Left cardiac atrium (tissue), 4 donors: ENCODE measurements at regions not wholly inside any gene's neighbourhood (a gene's known extent, or its start where the extent isn't known, plus 50 kb on each side); places are given as distances from the start of the nearest gene placed in this dataset.

ENCODE experiments used
- ATAC-seq, 2 donors: fragments of 200-7000 bp; cut with Tn5 transposase; one replicate each; pipeline ENCODE4 v1.9.1; 2020; ENCODE audit warnings: mild to moderate bottlenecking in 2 of 2, moderate library complexity in 2 of 2
- DNase-seq: peaks from one replicate; pipeline ENCODE4 v3.0.0-alpha.2; 2020
- intact Hi-C, 2 donors: fragments of 100-400 bp; cut with DNase I; formaldehyde crosslinking; loops; one replicate each; pipeline versions ENCODE4 v1.14.1 to v1.15.1; 2022 to 2023
- donor health status: DM: no; HTN: yes; CAD: no.
- donor health status: DM: no; HTN: yes; CAD: no; lungs with severe emphysema.
- donor health status: DM: yes; HTN: yes; CAD: no.
- donor health status: Dilated cardiomyopathy.

DNA sequence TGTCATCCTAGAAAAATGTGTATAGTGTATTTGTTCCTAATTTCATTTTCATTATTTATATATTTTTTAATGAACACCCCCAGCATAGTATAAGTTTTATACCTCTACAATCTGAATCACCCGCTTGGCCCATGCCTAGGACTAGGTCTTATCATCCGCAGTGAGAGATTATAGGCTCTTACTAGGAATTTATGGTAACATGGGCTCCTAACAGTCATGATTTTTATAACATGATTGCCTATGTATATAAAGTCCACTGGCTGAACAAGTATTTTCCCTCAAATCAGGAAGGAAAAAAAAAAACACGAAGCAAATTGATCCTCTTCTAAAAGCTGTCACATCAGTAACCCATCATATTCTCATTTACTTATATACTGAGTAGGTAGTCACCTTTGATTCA lies 666.1 kb upstream of the NRXN1 start:
- intact Hi-C loops = no loop called here
- ATAC-seq = no peak
- no peak for DNase-seq

DNA sequence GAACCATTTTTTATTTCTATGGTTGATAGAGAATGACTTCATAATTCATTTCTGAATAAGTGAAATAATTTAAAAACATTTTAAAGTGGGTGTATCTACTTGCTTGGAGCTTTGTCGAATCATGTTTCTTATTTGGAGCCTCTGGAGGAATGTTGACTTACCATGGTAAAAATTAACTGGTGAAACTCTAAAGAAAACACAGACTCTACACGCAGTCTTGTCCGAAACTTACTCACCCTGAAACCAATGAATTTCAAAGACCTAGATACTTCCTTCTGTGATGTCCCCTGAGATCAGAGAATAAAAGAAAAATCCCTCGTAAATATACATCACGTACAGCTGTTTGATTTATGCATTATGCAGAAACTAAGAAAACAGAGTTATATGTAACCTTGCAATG lies 665.2 kb upstream of the NRXN1 start:
- ATAC-seq (no peak), DNase-seq (no peak)
- intact Hi-C loops = no loop called here

DNA sequence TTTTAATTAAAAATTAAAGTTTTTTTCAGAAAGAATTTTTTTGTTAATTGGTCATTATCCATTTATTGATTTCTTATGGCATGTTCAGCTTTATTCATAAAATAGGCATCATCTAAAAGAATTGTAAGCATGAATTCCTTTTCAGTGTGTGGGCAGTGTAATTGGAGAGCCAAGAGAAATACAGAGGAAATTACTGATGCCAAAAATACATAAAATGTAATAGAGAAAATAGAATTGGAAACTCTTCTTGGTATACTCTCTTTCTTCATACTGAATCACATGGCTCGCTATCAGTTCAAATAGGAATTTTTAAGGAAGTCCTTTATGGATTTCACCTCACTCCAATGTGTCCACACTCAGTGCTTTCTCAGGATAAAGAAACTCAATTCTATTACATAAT lies 663.6 kb upstream of the NRXN1 start:
- no peak for DNase-seq
- ATAC-seq = no peak
- intact Hi-C loops = no loop called here

DNA sequence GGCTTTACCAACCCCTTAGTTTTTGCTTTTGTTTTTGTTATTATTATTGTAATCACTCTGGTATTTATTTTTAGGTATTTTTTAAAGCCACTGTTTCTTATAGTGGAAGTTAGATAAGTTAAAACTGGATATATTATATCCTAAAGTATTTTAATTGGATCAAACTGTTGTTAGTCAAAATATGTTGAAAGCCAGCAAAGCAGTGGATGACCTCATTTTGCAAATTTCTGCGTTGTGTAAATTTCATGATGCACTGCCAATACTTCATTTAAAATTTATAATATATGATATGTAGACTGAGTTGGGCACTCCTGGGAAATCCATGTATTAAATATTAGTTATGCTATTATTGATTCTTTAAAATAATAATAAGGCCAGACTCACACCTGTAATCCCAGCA lies 661.7 kb upstream of the NRXN1 start:
- no peak for DNase-seq
- ATAC-seq = no peak
- intact Hi-C loops = no loop called here

DNA sequence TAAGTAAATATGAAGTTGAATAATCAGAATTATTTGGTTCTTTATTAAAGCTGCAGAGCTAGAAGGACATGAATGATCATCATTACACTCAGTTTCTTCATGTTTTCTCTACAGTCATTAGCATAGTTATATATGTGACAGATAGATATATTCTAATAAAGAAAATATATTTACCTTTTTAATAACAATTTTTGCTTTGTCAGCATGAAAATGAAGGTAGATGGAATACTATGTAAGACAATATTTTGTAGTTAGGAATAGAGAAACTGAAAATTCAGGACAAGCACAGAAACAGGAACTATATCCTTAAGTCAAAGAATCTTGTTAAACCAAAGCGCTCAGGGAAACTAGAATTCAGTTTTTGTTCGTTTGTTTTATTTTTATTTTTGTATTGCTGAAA lies 649.9 kb upstream of the NRXN1 start:
- intact Hi-C loops = no loop called here
- ATAC-seq (no peak), DNase-seq (no peak)

DNA sequence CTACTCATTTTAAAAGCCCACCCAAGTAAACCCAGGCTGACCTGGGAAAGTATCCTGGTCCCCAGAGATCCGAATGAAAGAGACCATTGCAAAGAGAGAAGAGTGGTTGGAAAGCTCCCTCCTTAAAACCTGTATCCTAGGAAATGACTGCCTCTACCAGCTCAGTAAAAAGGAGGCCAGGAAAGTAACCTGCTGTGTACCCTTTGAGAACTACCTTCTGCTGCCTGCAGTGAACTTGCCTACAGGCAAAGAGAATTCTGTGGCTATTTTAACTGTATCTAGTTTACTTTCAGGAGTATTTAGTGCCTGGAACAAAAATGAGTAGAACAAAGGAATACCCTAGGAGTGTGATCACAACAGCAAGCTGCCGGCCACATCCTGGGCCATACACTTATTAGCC lies 641.7 kb upstream of the NRXN1 start:
- ATAC-seq (no peak), DNase-seq (no peak)
- intact Hi-C loops = no loop called here

DNA sequence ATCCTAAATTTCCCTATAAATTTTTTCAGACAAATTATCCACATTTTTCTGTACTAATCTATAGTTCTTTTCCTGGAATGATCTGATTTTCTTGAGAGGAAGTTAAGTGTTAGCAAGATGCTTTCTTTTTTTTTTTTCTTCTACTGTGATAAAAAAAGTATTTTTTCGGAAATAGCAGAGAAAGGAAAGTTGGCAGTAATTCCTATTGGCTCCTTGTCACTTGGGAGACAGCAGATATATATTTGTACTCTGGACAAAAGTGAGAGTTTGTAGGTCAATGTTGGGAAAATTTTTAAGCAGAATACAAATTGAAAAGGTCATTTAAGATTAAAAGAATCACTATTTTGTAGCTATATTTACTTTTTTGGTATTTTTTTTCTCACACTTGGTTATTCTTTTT lies 635.7 kb upstream of the NRXN1 start:
- DNase-seq (no peak), ATAC-seq (no peak)
- intact Hi-C loops = no loop called here

DNA sequence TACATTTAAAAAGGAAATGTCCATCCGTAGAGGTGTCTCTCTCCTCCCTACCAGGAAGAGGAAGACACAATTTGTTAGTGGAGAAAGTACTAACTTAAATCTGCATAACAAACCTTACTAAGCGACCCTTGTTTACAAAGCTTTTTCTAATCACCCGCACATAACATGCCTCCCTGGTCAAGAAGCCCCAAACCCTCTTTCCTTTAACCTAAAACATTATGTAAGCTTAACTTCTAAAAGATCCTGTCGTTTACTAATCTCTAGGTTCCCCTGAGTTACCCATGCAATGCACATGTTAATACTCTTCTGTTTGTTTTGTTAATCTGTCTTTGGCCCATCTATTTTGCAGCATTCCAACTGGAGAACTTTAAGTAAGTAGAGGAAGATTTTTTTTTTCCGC lies 630.3 kb upstream of the NRXN1 start:
- no peak for DNase-seq
- intact Hi-C loops = no loop called here
- no peak for ATAC-seq

DNA sequence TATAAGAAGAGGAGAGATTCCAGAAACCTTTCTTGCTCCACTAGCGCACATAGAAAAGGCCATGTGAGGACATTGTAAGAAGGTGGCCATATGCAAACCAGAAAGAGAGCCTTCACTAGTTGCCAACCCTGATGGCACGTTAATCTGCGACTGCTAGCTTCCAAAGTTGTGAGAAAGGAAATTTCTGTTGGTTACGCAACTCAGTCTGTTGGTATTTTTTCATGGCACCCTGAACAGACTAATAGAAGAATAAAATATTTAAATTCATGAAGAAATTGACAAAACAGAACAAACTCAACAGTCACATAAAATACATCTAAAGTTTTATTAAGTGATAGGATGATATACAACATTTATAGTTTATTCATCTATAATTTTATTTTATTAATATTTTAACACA lies 625.9 kb upstream of the NRXN1 start:
- ATAC-seq (no peak), DNase-seq (no peak)
- intact Hi-C loops = no loop called here

DNA sequence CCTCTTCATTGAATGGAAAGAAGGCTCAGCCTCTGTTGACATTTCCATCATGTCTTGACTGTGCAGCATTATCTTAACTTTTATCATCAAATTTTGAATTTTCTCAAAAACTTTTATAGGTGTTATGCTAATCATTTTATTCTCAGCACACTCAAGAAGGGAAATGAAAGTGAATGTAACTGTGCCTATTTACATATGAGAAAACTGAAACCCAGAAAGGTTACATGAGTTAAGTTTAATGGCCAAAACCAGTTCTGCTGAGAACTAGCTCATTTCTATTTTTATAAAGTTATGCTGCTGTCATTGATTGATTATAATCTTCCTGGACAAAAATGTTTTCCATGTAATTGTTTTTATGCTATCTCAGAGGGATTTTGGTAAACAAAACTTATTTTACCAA lies 618.8 kb upstream of the NRXN1 start:
- DNase-seq (no peak), ATAC-seq (no peak)
- intact Hi-C loops = no loop called here

DNA sequence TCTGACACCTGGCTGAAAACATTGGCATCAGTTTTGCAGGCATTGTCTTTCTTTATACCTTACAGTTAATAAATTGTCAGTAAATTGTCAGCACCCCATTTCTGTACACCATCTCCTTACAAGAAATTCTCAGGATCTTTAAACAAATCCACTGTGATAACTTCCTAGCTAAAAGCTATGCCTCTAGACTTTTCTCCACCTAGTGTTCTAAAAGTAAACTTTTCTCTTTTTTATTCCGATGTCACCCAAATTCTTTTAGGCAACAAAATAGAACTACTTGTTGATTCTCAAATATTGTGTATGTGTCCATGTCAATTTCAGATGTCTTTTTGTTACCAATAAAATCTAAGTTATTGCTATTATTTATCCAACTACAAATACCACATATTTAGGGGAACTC lies 617.4 kb upstream of the NRXN1 start:
- intact Hi-C loops = no loop called here
- DNase-seq = no peak
- ATAC-seq = no peak

DNA sequence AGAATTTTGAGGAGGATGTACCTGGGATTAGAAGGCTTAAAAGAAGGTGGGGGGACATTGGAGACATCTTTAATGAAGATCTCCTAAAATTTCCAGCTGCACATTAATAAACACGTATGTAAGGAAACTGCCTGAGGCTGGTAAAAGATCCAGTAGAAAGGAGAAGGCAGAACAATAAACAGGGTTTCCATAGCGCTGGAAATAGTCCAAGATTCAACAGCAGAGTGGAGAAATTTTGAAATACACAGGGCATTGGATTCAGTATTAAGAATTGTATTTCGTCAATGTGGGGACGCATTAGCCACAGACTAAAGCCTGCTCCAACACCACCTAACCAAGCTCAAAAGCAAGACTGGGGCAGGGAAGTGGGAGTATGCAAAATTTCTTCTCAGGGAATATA lies 606.9 kb upstream of the NRXN1 start:
- DNase-seq = no peak
- intact Hi-C loops = no loop called here
- ATAC-seq = no peak

DNA sequence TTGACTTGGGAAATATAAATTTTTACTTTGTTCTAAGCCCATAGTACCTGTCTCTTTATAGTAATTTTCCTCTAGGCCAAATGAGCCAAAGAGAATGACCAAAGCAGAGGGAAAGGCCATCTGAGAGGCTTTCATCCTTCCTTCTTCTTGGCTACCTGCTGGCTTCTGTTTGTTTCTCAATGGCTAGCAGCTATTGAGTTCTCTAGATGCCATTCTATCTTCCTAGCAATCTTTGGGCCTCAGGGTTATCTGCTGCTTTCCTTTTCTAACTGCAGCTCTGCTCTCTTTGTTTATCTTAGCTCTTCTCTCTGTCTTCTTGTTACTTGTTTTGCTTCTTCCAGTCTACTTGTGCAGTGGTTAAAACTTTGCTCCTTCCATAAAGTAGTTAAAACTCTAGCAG lies 601.1 kb upstream of the NRXN1 start:
- DNase-seq = no peak
- intact Hi-C loops = no loop called here
- no peak for ATAC-seq

DNA sequence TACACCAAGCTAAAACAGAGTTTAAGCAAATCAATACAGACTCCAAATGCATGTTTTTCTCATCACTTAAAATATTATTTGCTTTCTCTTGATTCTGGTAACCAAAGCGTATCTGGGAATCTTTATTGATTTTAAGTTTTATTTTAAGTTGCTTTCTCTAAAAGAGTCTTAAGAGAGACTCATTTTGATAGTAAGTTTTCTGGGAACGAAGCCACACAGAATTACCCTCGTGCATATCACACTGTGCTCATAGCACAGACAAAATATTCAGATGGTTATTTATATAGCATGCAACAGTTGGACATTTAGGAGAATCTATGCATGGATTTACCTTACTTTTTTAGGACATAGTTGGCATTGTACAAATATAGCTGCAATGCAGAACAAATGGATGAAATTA lies 597.5 kb upstream of the NRXN1 start:
- no peak for ATAC-seq
- intact Hi-C loops = no loop called here

DNA sequence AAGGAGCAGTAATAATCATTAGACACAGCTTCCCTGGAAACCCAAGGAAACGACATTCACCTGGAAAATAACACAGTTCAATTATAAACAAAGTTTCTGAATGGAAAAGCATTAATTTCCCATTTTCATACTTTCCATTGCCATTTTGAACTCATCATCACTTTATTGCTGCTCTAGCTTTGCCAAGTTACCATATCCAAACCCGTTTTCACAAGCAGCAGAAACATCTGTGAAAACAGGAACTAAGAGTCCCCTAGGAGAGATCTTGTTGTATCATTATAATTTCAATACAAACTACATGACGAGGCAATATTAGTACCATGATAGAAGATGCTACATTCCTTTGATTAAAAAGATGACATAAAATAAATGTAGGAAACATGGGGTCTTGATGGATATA lies 597.0 kb upstream of the NRXN1 start:
- intact Hi-C loops = no loop called here
- ATAC-seq (no peak), DNase-seq (no peak)

More for the DNA sequence above, 597.5 kb upstream of the NRXN1 start:
- DNase-seq = no peak

DNA sequence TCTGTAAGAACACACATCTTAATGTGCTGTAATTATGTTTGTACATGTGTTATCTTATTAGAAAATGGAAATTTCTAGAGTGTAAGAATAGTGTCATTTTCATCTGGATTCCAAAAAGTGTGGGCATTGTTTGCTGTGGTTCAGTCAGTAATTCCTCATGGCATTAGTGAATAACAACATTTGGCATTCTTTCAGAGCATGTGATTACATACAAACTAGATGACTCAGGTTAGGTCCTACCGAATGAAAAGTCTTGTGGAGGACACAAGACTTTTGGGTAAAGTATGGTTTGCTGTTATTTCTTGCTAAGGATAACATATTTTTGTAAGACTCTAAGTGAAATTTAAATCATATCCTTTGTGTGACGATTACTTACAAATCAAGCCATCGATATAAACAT lies 593.1 kb upstream of the NRXN1 start:
- no peak for DNase-seq
- intact Hi-C loops = no loop called here
- no peak for ATAC-seq

DNA sequence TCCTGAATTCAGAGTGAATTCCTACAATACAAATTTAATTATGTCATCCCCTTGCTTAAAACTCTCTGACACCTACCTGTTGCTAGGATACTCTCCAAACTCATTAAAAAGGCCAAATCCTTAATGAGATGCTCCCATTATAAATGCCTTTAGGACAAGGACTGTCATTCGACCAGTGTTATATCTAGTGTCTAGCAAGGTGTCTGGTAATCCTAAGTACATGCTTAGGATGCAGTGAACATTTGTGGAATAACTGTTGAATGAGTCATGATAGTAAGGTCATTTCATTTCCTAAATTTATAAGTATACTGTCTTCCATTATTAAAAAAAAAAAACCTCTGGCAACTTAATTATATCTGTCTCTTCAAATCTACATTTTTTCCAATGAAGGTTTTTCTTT lies 588.9 kb upstream of the NRXN1 start:
- DNase-seq = no peak
- intact Hi-C loops = no loop called here

DNA sequence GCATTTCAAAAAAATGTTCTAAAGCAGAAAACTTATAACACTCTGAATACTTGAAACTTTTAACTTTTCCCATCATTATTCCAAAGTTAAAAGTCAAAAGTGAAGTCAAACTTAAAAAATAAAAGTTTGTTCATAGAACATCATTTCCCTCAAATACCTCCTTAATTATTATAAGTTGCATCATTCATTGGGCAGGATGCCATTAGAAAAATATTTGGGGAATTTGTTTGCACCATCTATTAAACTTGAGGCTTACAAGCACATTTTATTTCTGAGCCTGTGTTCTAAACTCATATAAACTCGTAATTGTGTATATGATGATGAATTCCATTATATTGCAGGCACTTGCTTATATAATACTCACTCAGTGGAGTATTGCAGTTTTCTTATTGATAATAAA lies 588.0 kb upstream of the NRXN1 start:
- no peak for DNase-seq
- ATAC-seq = no peak
- intact Hi-C loops = no loop called here

More for the DNA sequence above, 588.9 kb upstream of the NRXN1 start:
- no peak for ATAC-seq

DNA sequence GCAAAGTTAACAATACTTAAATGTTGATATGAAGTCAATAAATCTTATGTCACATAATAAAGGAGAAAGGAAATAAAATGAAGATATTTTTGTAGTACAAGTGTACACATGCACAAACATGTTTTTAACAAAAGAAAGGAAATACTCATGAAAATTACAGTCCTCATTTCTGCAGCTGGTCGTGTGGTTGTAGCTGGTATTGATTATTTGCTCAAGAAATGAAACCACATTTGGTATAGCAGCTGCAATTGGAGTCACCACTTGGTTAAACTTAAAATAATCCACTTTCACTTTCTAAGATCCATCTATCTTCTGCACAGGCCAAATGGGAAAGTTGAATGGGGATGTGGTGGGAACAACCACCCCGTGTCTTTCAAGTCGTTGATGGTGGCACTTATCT lies 580.5 kb upstream of the NRXN1 start:
- DNase-seq (no peak), ATAC-seq (no peak)
- intact Hi-C loops = no loop called here

DNA sequence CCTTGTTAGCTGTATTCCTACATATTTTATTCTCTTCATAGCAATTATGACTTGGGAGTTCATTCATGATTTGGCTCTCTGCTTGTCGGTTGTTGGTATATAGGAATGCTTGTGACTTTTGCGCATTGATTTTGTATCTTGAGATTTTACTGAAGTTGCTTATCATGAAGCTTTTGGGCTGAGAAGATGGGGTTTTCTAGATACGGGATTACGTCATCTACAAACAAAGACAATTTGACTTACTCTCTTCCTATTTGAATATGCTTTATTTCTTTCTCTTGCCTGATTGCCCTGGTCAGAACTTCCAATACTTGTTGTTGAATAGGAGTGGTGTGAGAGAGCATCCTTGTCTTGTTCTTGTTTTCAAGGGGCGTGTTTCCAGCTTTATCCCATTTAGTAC lies 569.8 kb upstream of the NRXN1 start:
- intact Hi-C loops = no loop called here
- no peak for ATAC-seq
- DNase-seq = no peak

DNA sequence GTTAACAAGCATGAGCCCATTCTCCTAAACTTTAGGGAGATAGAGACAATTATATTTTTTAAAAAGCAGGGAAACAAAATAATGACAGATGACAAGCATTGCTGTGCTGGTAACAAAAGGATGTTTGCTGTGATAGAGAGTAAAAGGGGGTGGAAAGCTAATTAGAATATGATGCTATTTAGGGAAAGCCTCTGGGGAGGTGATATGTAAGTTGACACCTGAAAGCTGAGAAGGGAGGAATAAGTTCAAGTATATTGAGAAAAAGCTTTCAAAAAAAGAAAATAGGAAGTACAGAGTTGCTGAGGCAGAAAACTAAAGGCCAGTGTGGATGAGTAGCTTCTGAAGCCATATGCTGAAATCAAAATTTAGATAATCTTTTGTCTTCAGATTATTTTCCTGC lies 565.2 kb upstream of the NRXN1 start:
- intact Hi-C loops = no loop called here
- ATAC-seq (no peak), DNase-seq (no peak)

DNA sequence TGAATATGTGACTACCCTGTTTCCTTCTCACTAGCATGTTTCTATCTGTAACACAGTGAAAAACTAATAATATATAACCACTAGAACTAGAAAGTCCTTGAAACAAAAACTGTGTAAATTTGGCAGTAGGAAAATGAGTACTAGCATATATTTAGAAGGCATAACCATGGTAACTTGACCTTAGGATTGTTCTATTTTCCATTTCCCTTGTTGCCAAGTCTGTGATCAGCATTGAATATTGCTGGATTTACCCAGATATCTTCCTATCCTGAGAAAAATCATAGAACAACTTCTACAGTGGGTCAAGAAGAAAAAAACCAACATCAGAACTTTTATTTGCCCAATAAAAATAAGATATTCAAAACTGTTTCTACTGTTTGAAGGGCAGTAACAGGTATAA lies 563.9 kb upstream of the NRXN1 start:
- intact Hi-C loops = no loop called here
- no peak for DNase-seq
- no peak for ATAC-seq
